Type B pancreatic cell (in vitro differentiated cells): ENCODE measurements at regions not wholly inside any gene's neighbourhood (a gene's known extent, or its start where the extent isn't known, plus 50 kb on each side); places are given as distances from the start of the nearest gene placed in this dataset.
"Not testable (repeated sequence)": the region's sequence is repeated elsewhere in the genome, so short reads cannot be mapped to it uniquely, and the experiment has no call there.

ENCODE experiments used
- DNase-seq: peaks from one replicate; pipeline ENCODE4 v3.0.0; 2021; ENCODE audit warnings: mixed read lengths; ENCODE audit not compliant: unreplicated experiment; ENCODE audit errors: extremely low spot score
- H3K27ac Mint-ChIP-seq: 2 replicates; pipeline ENCODE4 v1.8.0; 2021; ENCODE audit warnings: mild to moderate bottlenecking, mixed read lengths
- H3K27me3 Mint-ChIP-seq: 2 replicates; pipeline ENCODE4 v1.8.0; 2021; ENCODE audit warnings: mixed read lengths
- H3K36me3 Mint-ChIP-seq: 2 replicates; pipeline ENCODE4 v1.8.0; 2021; ENCODE audit warnings: mixed read lengths
- H3K4me1 Mint-ChIP-seq: one replicate; pipeline ENCODE4 v1.8.0; 2021; ENCODE audit warnings: mixed read lengths; ENCODE audit not compliant: unreplicated experiment
- H3K4me3 Mint-ChIP-seq: 2 replicates; pipeline ENCODE4 v1.8.0; 2021; ENCODE audit warnings: mild to moderate bottlenecking, mixed read lengths
- H3K9me3 Mint-ChIP-seq: 2 replicates; pipeline ENCODE4 v1.8.0; 2021; ENCODE audit warnings: mixed read lengths
- TF ChIP-seq, protein P1 (sequence below): fragments of 200-600 bp; sonication (generic); conservative IDR thresholded peaks from 2 replicates; pipeline ENCODE4 v1.5.0; 2021; ENCODE audit warnings: antibody characterized with exemption, mild to moderate bottlenecking

DNA sequence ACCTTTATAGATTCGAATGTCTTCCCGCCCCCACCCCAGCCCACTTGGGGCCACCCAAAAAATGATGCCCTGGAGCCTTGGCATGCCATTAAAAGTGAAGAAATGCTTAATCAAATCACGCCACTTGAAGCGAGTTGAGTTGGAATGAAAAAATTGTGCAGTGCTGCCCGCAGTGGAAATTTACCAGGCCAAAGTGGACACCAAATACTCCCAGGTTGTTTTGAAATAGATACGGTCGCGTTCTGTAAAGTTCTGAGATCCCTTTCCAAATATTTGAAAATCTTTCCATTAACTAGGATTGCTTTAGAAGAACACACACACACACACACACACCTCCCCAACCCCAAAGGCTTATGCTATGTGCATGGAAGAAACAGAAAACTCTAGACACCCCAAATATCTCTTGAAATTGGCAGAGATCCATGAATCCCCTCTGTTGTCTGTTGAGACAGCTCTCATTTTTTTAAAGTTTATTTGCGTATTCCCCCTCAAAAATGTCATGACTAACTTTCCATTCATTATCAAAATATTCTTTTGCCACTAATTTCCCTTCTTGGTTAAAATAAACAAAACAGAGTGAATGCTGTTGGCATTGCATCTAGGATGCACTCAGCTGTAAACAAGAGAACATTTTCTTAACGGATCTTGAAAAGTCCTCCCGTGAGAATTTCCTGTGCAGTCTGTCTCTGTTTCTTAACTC lies 142.3 kb upstream of the KCNE2 start:
- peaks cover 11% of the 10 kb centered on the region for H3K4me1 Mint-ChIP-seq
- no peaks in the 10 kb centered on the region for H3K27me3 Mint-ChIP-seq
- H3K36me3 Mint-ChIP-seq = no peaks in the 10 kb centered on the region
- H3K9me3 Mint-ChIP-seq = no peaks in the 10 kb centered on the region
- DNase-seq = no peak
- TF ChIP-seq, protein P1, sequence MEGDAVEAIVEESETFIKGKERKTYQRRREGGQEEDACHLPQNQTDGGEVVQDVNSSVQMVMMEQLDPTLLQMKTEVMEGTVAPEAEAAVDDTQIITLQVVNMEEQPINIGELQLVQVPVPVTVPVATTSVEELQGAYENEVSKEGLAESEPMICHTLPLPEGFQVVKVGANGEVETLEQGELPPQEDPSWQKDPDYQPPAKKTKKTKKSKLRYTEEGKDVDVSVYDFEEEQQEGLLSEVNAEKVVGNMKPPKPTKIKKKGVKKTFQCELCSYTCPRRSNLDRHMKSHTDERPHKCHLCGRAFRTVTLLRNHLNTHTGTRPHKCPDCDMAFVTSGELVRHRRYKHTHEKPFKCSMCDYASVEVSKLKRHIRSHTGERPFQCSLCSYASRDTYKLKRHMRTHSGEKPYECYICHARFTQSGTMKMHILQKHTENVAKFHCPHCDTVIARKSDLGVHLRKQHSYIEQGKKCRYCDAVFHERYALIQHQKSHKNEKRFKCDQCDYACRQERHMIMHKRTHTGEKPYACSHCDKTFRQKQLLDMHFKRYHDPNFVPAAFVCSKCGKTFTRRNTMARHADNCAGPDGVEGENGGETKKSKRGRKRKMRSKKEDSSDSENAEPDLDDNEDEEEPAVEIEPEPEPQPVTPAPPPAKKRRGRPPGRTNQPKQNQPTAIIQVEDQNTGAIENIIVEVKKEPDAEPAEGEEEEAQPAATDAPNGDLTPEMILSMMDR = no peak
- H3K4me3 Mint-ChIP-seq = no peak overlapping the region
- H3K27ac Mint-ChIP-seq = no peak overlapping the region

DNA sequence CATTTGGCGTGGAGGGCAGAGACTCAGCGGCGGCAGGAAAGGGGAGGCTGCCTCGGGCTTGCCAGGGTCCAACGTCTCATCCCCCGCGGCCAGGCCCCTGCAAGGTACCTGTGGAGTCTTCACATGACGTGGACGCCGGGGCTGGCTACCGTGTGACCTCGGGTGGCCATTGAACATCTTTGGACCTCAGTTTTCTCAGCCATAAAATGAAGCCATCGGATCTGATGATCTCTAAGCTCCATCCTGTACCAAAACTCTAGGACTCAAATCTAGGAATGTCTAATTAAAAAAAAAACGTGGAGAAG lies 141.8 kb upstream of the KCNE2 start:
- H3K9me3 Mint-ChIP-seq = no peaks in the 10 kb centered on the region
- no peak overlapping the region for H3K4me3 Mint-ChIP-seq
- DNase-seq = no peak
- no peaks in the 10 kb centered on the region for H3K36me3 Mint-ChIP-seq
- no peaks in the 10 kb centered on the region for H3K27me3 Mint-ChIP-seq
- TF ChIP-seq, protein P1 = no peak
- H3K27ac Mint-ChIP-seq = no peak overlapping the region
- H3K4me1 Mint-ChIP-seq = peaks cover 9% of the 10 kb centered on the region

DNA sequence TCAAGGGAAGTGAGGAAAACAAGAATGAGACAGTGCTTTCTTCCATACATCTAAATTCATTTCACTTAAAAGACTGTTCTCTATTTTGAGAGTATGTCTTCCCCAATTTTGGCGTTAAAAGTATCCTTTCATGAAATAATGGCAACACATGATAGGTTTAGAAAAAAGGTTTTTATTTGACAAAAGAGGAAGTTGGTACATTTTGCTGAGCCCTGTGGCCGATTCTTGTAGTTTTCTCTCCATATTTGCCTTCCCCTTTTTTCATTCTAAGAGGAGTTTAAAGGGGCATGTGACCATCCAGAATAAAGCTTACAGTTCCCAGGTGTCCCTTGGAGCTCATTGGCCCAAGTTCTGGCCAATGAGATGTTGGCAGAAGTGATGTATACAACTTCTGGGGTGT lies 140.4 kb upstream of the KCNE2 start:
- Mint-ChIP-seq H3K27ac (no peak overlapping the region), H3K27me3 (no peaks in the 10 kb centered on the region), H3K4me1 (peaks cover 9% of the 10 kb centered on the region), H3K36me3 (no peaks in the 10 kb centered on the region), H3K4me3 (no peak overlapping the region), H3K9me3 (no peaks in the 10 kb centered on the region)
- TF ChIP-seq, protein P1 = no peak
- no peak for DNase-seq

DNA sequence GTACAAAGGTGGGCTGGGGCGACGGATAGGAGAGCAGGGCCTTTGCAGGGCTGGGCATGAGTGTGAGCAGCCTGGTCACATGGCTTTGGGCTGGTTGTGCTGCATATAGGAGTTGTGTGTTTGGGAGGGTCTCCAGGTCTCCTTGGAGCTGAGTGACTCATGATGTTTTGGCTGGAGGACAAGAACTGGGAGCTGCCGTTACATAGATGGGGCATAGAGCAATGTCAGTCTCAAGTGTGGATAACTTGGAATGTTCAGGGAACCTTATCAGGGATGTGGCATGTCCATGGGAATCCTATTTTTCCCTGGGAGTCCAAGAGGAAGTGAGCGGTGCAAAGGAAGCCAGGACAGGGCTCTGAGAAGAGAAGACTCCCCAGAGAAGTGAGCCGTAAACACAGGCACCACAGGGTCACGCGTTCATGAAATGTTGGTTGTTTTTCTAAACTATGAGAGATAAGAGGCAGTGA lies 136.4 kb upstream of the KCNE2 start:
- H3K36me3 Mint-ChIP-seq = no peaks in the 10 kb centered on the region
- DNase-seq = no peak
- H3K9me3 Mint-ChIP-seq = no peaks in the 10 kb centered on the region
- H3K27ac Mint-ChIP-seq = no peak overlapping the region
- no peaks in the 10 kb centered on the region for H3K27me3 Mint-ChIP-seq
- TF ChIP-seq, protein P1 = no peak
- no peaks in the 10 kb centered on the region for H3K4me1 Mint-ChIP-seq
- H3K4me3 Mint-ChIP-seq = no peak overlapping the region

GRCh38 chr21:34228792-34229191 lies 135.0 kb upstream of the KCNE2 start:
- H3K4me1 Mint-ChIP-seq = no peaks in the 10 kb centered on the region
- H3K27me3 Mint-ChIP-seq = no peaks in the 10 kb centered on the region
- H3K9me3 Mint-ChIP-seq = no peaks in the 10 kb centered on the region
- H3K27ac Mint-ChIP-seq = no peak overlapping the region
- H3K36me3 Mint-ChIP-seq = no peaks in the 10 kb centered on the region
- no peak for DNase-seq
- TF ChIP-seq, protein P1 = no peak
- no peak overlapping the region for H3K4me3 Mint-ChIP-seq

- Mint-ChIP-seq H3K4me1 (no peaks in the 10 kb centered on the region), H3K4me3 (no peak overlapping the region), H3K36me3 (no peaks in the 10 kb centered on the region), H3K27ac (no peak overlapping the region), H3K9me3 (no peaks in the 10 kb centered on the region), H3K27me3 (no peaks in the 10 kb centered on the region)
- TF ChIP-seq, protein P1 = no peak
- DNase-seq = no peak
These were observed 134.5 kb upstream of the KCNE2 start for GRCh38 chr21:34229353-34229752.

GRCh38 chr21:34233741-34234140 lies 130.1 kb upstream of the KCNE2 start:
- H3K36me3 Mint-ChIP-seq, H3K9me3 Mint-ChIP-seq, H3K27ac Mint-ChIP-seq, H3K27me3 Mint-ChIP-seq, H3K4me3 Mint-ChIP-seq, H3K4me1 Mint-ChIP-seq, DNase-seq: not testable (repeated sequence)
